GM12878 (cell line): ENCODE measurements at regions not wholly inside any gene's neighbourhood (a gene's known extent, or its start where the extent isn't known, plus 50 kb on each side); places are given as distances from the start of the nearest gene placed in this dataset.

Source experiments
- ATAC-seq: fragments of 200-7000 bp; cut with Tn5 transposase; 3 replicates; pipeline ENCODE4 v1.9.1; 2020; ENCODE audit warnings: mild to moderate bottlenecking, moderate library complexity
- BruUV-seq: library from RNA; stranded (reverse); fragments of 400-500 nt; replicated peaks from 2 replicates; lab custom pipeline; 2021; lab: Mats Ljungman, UMichigan
- CTCF ChIA-PET: fragments of 300-600 bp; sonication (Branson Sonifier 250); formaldehyde crosslinking; extraction: SDS; loops from one replicate; lab custom pipeline; 2021; ENCODE audit warnings: inconsistent platforms; lab: Yijun Ruan, JAX
- POLR2A ChIA-PET: fragments of 350-600 bp; formaldehyde crosslinking; extraction: SDS; loops from one replicate; lab custom pipeline; 2021; ENCODE audit warnings: inconsistent platforms; lab: Charles Lee
- RAD21 ChIA-PET: fragments of 300-600 bp; sonication (Branson Sonifier 250); formaldehyde crosslinking; loops from one replicate; lab custom pipeline; 2023; ENCODE audit warnings: antibody characterized with exemption; ENCODE audit not compliant: unreplicated experiment; lab: Charles Lee
- SMC1A ChIA-PET: fragments of 300-600 bp; sonication (Branson Sonifier 250); formaldehyde crosslinking; loops from one replicate; lab custom pipeline; 2023; ENCODE audit not compliant: unreplicated experiment, uncharacterized antibody; lab: Charles Lee
- DNase-seq: peaks from one replicate; pipeline ENCODE4 v3.0.0-alpha.2; 2011; ENCODE audit warnings: low read depth, low spot score
- FAIRE-seq: peaks from 3 replicates; lab custom pipeline; 2011; peaks lifted over from hg19 to GRCh38; lab: Jason Lieb, UNC
- H2AFZ ChIP-seq: 2 replicates; pipeline ENCODE4 v1.6.0; 2011; ENCODE audit warnings: low read depth, low read length, control low read depth; ENCODE audit not compliant: control insufficient read depth
- H3K27ac ChIP-seq: 2 replicates; pipeline ENCODE4 v1.5.1; 2011; ENCODE audit warnings: control low read depth; ENCODE audit not compliant: control insufficient read depth, insufficient read depth
- H3K27me3 ChIP-seq, 2 experiments: replicated peaks in 1 of 2; 2 replicates each; pipeline versions ENCODE4 v1.6.0 to v1.6.1; 2011; ENCODE audit warnings: low read length in 1 of 2; ENCODE audit not compliant: control insufficient read depth in 2 of 2, insufficient read depth in 2 of 2
- H3K36me3 ChIP-seq, 2 experiments: 2 replicates each; pipeline ENCODE4 v1.5.1; 2011; ENCODE audit warnings: low read length in 1 of 2; ENCODE audit not compliant: control insufficient read depth in 2 of 2, insufficient read depth in 2 of 2
- H3K4me1 ChIP-seq: 2 replicates; pipeline ENCODE4 v1.6.1; 2011; ENCODE audit warnings: mild to moderate bottlenecking, low read length, moderate library complexity, mixed read lengths; ENCODE audit not compliant: control insufficient read depth, insufficient read depth
- H3K4me2 ChIP-seq: 2 replicates; pipeline ENCODE4 v1.6.0; 2011; ENCODE audit warnings: control low read depth; ENCODE audit not compliant: control insufficient read depth, insufficient read depth
- H3K4me3 ChIP-seq: fragments of 200-600 bp; sonication (generic); 2 replicates; pipeline ENCODE4 v1.5.1; 2016
- H3K79me2 ChIP-seq: 2 replicates; pipeline ENCODE4 v1.6.0; 2011; ENCODE audit warnings: low read length; ENCODE audit not compliant: control insufficient read depth, insufficient read depth
- H3K9ac ChIP-seq: 2 replicates; pipeline ENCODE4 v1.8.0; 2011; ENCODE audit warnings: low read length, control low read depth, mixed read lengths; ENCODE audit not compliant: control insufficient read depth, insufficient read depth
- H3K9me3 ChIP-seq: replicated peaks from 3 replicates; pipeline ENCODE4 v1.5.1; 2011; ENCODE audit warnings: mild to moderate bottlenecking, low read length; ENCODE audit not compliant: control insufficient read depth, insufficient read depth
- H4K20me1 ChIP-seq: 2 replicates; pipeline ENCODE4 v1.6.0; 2011; ENCODE audit not compliant: control insufficient read depth, insufficient read depth
- CBX5 ChIP-seq: sonication (generic); IDR thresholded peaks from 2 replicates; pipeline ENCODE4 v1.6.1; 2016; ENCODE audit warnings: low read depth, moderate library complexity, mild to moderate bottlenecking, inconsistent platforms
- EED ChIP-seq: sonication (generic); IDR thresholded peaks from 2 replicates; pipeline ENCODE4 v1.6.1; 2016; ENCODE audit warnings: antibody characterized with exemption, low read depth
- FOXK2 ChIP-seq: fragments of 450-650 bp; IDR thresholded peaks from 2 replicates; pipeline ENCODE4 v1.6.1; 2017; ENCODE audit warnings: mild to moderate bottlenecking, moderate library complexity
- MXI1 ChIP-seq: fragments of 150-350 bp; IDR thresholded peaks from 2 replicates; pipeline ENCODE4 v1.6.1; 2011; ENCODE audit warnings: low read depth, mild to moderate bottlenecking, inconsistent platforms, low read length, improper control_type of control experiment
- MYB ChIP-seq: fragments of 150-350 bp; IDR thresholded peaks from 2 replicates; pipeline ENCODE4 v1.6.1; 2014; ENCODE audit warnings: mild to moderate bottlenecking, low read depth, low read length, borderline replicate concordance
- NFYA ChIP-seq: IDR thresholded peaks from 2 replicates; pipeline ENCODE4 v1.6.1; 2011; ENCODE audit warnings: low read depth, mild to moderate bottlenecking, low read length, improper control_type of control experiment, borderline replicate concordance
- PBX3 ChIP-seq: IDR thresholded peaks from 2 replicates; pipeline ENCODE4 v1.6.1; 2011; ENCODE audit warnings: mild to moderate bottlenecking, low read depth, low read length, moderate library complexity; ENCODE audit not compliant: insufficient replicate concordance
- RFX5 ChIP-seq: IDR thresholded peaks from 2 replicates; pipeline ENCODE4 v1.6.1; 2011; ENCODE audit warnings: low read depth, low read length, improper control_type of control experiment
- STAT1 ChIP-seq: fragments of 450-650 bp; conservative IDR thresholded peaks from 2 replicates; pipeline ENCODE4 v1.6.1; 2014; ENCODE audit warnings: antibody characterized with exemption, mild to moderate bottlenecking
- TCF12 ChIP-seq: IDR thresholded peaks from 2 replicates; pipeline ENCODE4 v1.6.1; 2011; ENCODE audit warnings: low read depth, mild to moderate bottlenecking, low read length
- YBX1 ChIP-seq: fragments of 450-650 bp; IDR thresholded peaks from 2 replicates; pipeline ENCODE4 v1.6.1; 2016; ENCODE audit warnings: antibody characterized with exemption
- ZNF24 ChIP-seq: fragments of 450-650 bp; IDR thresholded peaks from 2 replicates; pipeline ENCODE4 v1.6.1; 2017; ENCODE audit warnings: antibody characterized with exemption, mild to moderate bottlenecking
- WGBS: methylation state at CpG from one replicate; pipeline ENCODE4 v1.1.6; 2016; ENCODE audit warnings: low lambda C conversion rate; ENCODE audit not compliant: insufficient replicate concordance, insufficient coverage; ENCODE audit errors: missing lambda C conversion rate; 5-methylcytosine and 5-hydroxymethylcytosine counted together
- in situ Hi-C: fragments of 300-500 bp; cut with MboI; formaldehyde crosslinking; loops from 9 replicates; pipeline ENCODE4 v1.14.3; 2018; ENCODE audit warnings: mixed read lengths
- intact Hi-C: fragments of 100-400 bp; cut with micrococcal nuclease; formaldehyde crosslinking; loops from one replicate; pipeline ENCODE4 v1.14.2; 2022; ENCODE audit not compliant: unreplicated experiment
- TF ChIP-seq, protein P1 (sequence below): fragments of 450-650 bp; IDR thresholded peaks from 2 replicates; pipeline ENCODE4 v1.6.1; 2014; ENCODE audit warnings: mild to moderate bottlenecking
- TF ChIP-seq, protein P2 (sequence below): IDR thresholded peaks from 2 replicates; pipeline ENCODE4 v1.6.1; 2011; ENCODE audit warnings: borderline replicate concordance, low read depth, mild to moderate bottlenecking, moderate library complexity, mixed read lengths, low read length; ENCODE audit not compliant: insufficient read depth; ENCODE audit errors: extremely low read length
- TF ChIP-seq, protein P3 (sequence below): fragments of 450-650 bp; IDR thresholded peaks from 2 replicates; pipeline ENCODE4 v1.6.1; 2017; ENCODE audit warnings: mild to moderate bottlenecking, low read depth, inconsistent platforms; ENCODE audit not compliant: poor library complexity, severe bottlenecking

DNA sequence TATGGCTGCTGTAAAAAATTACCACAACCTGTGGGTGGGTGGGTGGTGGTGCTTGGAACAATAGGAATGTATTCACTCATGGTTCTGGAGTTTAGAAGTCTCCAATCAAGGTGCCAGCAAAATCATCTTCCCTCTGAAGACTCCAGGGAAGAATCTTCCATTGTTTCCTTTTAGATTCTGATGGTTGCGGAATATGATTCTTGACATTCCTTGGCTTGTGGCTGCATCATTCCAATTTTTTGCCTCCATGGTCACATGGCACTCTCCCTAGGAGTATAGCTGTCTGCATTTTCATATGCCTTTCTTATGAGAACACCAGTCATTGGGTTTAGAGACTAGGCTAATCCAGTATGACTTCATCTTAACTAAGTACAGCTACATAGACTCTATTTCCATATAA lies 401.0 kb downstream of the HS3ST3B1 start (continued):
- TF ChIP-seq, protein P1, sequence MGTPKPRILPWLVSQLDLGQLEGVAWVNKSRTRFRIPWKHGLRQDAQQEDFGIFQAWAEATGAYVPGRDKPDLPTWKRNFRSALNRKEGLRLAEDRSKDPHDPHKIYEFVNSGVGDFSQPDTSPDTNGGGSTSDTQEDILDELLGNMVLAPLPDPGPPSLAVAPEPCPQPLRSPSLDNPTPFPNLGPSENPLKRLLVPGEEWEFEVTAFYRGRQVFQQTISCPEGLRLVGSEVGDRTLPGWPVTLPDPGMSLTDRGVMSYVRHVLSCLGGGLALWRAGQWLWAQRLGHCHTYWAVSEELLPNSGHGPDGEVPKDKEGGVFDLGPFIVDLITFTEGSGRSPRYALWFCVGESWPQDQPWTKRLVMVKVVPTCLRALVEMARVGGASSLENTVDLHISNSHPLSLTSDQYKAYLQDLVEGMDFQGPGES = no peak
- TF ChIP-seq RFX5 (no peak), YBX1 (no peak), CBX5 (no peak), TCF12 (no peak)
- TF ChIP-seq, protein P2, sequence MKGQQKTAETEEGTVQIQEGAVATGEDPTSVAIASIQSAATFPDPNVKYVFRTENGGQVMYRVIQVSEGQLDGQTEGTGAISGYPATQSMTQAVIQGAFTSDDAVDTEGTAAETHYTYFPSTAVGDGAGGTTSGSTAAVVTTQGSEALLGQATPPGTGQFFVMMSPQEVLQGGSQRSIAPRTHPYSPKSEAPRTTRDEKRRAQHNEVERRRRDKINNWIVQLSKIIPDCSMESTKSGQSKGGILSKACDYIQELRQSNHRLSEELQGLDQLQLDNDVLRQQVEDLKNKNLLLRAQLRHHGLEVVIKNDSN = no peak

GRCh38 chr17:14699574-14700185 lies 398.8 kb downstream of the HS3ST3B1 start:
- BruUV-seq = no TSS peak
- no peak for TF ChIP-seq MYB
- TF ChIP-seq NFYA = no peak
- no peak for TF ChIP-seq PBX3
- TF ChIP-seq ZNF24 = no peak
- TF ChIP-seq, protein P3, sequence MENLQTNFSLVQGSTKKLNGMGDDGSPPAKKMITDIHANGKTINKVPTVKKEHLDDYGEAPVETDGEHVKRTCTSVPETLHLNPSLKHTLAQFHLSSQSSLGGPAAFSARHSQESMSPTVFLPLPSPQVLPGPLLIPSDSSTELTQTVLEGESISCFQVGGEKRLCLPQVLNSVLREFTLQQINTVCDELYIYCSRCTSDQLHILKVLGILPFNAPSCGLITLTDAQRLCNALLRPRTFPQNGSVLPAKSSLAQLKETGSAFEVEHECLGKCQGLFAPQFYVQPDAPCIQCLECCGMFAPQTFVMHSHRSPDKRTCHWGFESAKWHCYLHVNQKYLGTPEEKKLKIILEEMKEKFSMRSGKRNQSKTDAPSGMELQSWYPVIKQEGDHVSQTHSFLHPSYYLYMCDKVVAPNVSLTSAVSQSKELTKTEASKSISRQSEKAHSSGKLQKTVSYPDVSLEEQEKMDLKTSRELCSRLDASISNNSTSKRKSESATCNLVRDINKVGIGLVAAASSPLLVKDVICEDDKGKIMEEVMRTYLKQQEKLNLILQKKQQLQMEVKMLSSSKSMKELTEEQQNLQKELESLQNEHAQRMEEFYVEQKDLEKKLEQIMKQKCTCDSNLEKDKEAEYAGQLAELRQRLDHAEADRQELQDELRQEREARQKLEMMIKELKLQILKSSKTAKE = no peak
- no peak for TF ChIP-seq FOXK2
- TF ChIP-seq EED = no peak
- no peak for TF ChIP-seq MXI1
- TF ChIP-seq STAT1 = no peak

More at GRCh38 chr17:14699574-14700185, 398.8 kb downstream of the HS3ST3B1 start:
- WGBS = 19% methylated on average over 1 of the region's 1 CpG
- intact Hi-C loops (no loop called here), in situ Hi-C loops (no loop called here)
- RAD21 ChIA-PET = no interaction called here
- Histone ChIP-seq H2AFZ (no peak overlapping the region), H3K4me1 (no peaks in the 10 kb centered on the region), H3K9ac (no peak overlapping the region), H3K9me3 (no peaks in the 10 kb centered on the region; the same call in 2 of the 3 replicates), H3K4me2 (no peak overlapping the region), H4K20me1 (no peaks in the 10 kb centered on the region), H3K36me3 (no peaks in the 10 kb centered on the region), H3K4me3 (no peak overlapping the region), H3K27me3 (no peaks in the 10 kb centered on the region), H3K79me2 (no peaks in the 10 kb centered on the region), H3K27ac (no peak overlapping the region)
- FAIRE-seq = no peak
- CTCF ChIA-PET = interaction anchor here (0.6 kb wide), 1 partner anchor 1070 kb away, joined by 3 read pairs; no protein-coding TSS in a partner anchor
- ATAC-seq = no peak
- DNase-seq = no peak
- POLR2A ChIA-PET = no interaction called here
- SMC1A ChIA-PET = no interaction called here
